OCI-LY7 (cell line): ENCODE measurements at regions not wholly inside any gene's neighbourhood (a gene's known extent, or its start where the extent isn't known, plus 50 kb on each side); places are given as distances from the start of the nearest gene placed in this dataset.

Experiments
- BruUV-seq: library from RNA; stranded (reverse); fragments of 400-500 nt; replicated peaks from 2 replicates; lab custom pipeline; 2021; lab: Mats Ljungman, UMichigan
- CTCF ChIA-PET: fragments of 300-600 bp; sonication (Branson Sonifier 250); formaldehyde crosslinking; loops from one replicate; lab custom pipeline; 2022; ENCODE audit warnings: antibody characterized with exemption; ENCODE audit not compliant: unreplicated experiment; lab: Charles Lee
- POLR2A ChIA-PET: fragments of 300-600 bp; sonication (Branson Sonifier 250); formaldehyde crosslinking; loops from one replicate; lab custom pipeline; 2022; ENCODE audit warnings: antibody characterized with exemption; lab: Charles Lee
- DNase-seq: peaks from one replicate; pipeline ENCODE4 v3.0.0-alpha.2; 2015; ENCODE audit warnings: low spot score
- H2AFZ ChIP-seq: fragments of 200-600 bp; sonication (generic), shearing (Covaris generic); 2 replicates; pipeline ENCODE4 v1.6.1; 2014; ENCODE audit warnings: mild to moderate bottlenecking, antibody characterized with exemption, low read length, moderate library complexity
- H3K27ac ChIP-seq: fragments of 200-600 bp; sonication (generic); 2 replicates; pipeline ENCODE4 v1.5.1; 2014; ENCODE audit warnings: mixed run types, low read depth, mild to moderate bottlenecking, moderate library complexity, low read length, inconsistent platforms; ENCODE audit not compliant: poor library complexity, severe bottlenecking
- H3K36me3 ChIP-seq: fragments of 200-600 bp; sonication (generic); 2 replicates; pipeline ENCODE4 v1.6.1; 2014; ENCODE audit warnings: mild to moderate bottlenecking, antibody characterized with exemption, low read length, moderate library complexity, mixed read lengths; ENCODE audit not compliant: insufficient read depth
- H3K4me1 ChIP-seq: fragments of 200-600 bp; sonication (generic); 2 replicates; pipeline ENCODE4 v1.5.1; 2014; ENCODE audit warnings: mild to moderate bottlenecking, low read length; ENCODE audit not compliant: insufficient read depth, poor library complexity, severe bottlenecking
- H3K4me2 ChIP-seq: fragments of 200-600 bp; sonication (generic); 2 replicates; pipeline ENCODE4 v1.6.1; 2014; ENCODE audit warnings: mild to moderate bottlenecking, low read length
- H3K4me3 ChIP-seq: fragments of 200-600 bp; sonication (generic); 2 replicates; pipeline ENCODE4 v1.5.1; 2014; ENCODE audit warnings: mild to moderate bottlenecking, low read depth, low read length; ENCODE audit not compliant: poor library complexity, severe bottlenecking
- H3K79me2 ChIP-seq: fragments of 200-600 bp; sonication (generic); 2 replicates; pipeline ENCODE4 v1.6.1; 2016; ENCODE audit warnings: low read depth, mild to moderate bottlenecking, low read length, moderate library complexity, mixed read lengths; ENCODE audit not compliant: insufficient read depth
- H3K9me2 ChIP-seq: fragments of 200-600 bp; sonication (generic); 2 replicates; pipeline ENCODE4 v1.6.1; 2016; ENCODE audit warnings: mild to moderate bottlenecking, low read length, mixed read lengths; ENCODE audit not compliant: insufficient read depth
- H3K9me3 ChIP-seq: fragments of 200-600 bp; sonication (generic); 2 replicates; pipeline ENCODE4 v1.6.1; 2014; ENCODE audit warnings: mild to moderate bottlenecking, mixed run types, low read length, mixed read lengths
- H4K20me1 ChIP-seq: fragments of 200-600 bp; sonication (generic); 2 replicates; pipeline ENCODE4 v1.6.1; 2014; ENCODE audit warnings: mild to moderate bottlenecking, antibody characterized with exemption, low read length, moderate library complexity, mixed read lengths; ENCODE audit not compliant: insufficient read depth
- EZH2phosphoT487 ChIP-seq: fragments of 200-600 bp; sonication (generic); IDR thresholded peaks from 2 replicates; pipeline ENCODE4 v1.6.1; 2018; ENCODE audit warnings: low read depth, borderline replicate concordance, mild to moderate bottlenecking, mixed run types, antibody characterized with exemption, low read length, moderate library complexity, mixed read lengths
- intact Hi-C: fragments of 100-400 bp; cut with micrococcal nuclease; formaldehyde crosslinking; loops from one replicate; pipeline ENCODE4 v1.10.0; 2022; ENCODE audit not compliant: unreplicated experiment
- TF ChIP-seq, protein P1 (sequence below): fragments of 200-600 bp; sonication (generic); conservative IDR thresholded peaks from 2 replicates; pipeline ENCODE4 v1.5.1; 2014; ENCODE audit warnings: mild to moderate bottlenecking, antibody characterized with exemption, low read length, moderate library complexity, mixed read lengths

DNA sequence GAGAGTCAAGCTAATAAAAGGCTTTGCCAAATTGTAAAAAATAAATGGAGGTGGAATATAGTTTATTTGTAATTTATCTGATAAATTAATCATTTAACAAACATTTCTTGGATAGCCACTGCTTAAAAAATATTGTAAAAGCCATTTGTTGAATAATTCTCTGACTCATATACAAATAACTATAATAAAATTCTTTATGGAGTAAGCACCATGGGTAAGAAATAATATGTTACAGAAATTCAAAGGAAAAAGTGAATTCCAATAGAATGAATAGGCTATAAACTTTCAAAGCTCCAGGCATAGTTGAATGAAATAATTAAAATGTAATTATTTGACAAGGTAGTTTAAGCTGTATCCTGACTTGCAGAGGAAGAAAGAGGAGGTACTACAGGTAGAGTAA lies 291.4 kb upstream of the TMEM229A start:
- ChIA-PET POLR2A (interaction anchor here (0.7 kb wide), 1 partner anchor 352 kb away, joined by 3 read pairs; no protein-coding TSS in a partner anchor), CTCF (no interaction called here)
- Histone ChIP-seq H3K36me3 (no peaks in the 10 kb centered on the region), H2AFZ (no peak overlapping the region), H4K20me1 (no peaks in the 10 kb centered on the region), H3K4me3 (no peak overlapping the region), H3K4me2 (no peak overlapping the region), H3K27ac (no peak overlapping the region), H3K9me2 (no peaks in the 10 kb centered on the region), H3K4me1 (no peaks in the 10 kb centered on the region), H3K9me3 (no peaks in the 10 kb centered on the region), H3K79me2 (no peaks in the 10 kb centered on the region)
- BruUV-seq: no TSS peak
- TF ChIP-seq, protein P1, sequence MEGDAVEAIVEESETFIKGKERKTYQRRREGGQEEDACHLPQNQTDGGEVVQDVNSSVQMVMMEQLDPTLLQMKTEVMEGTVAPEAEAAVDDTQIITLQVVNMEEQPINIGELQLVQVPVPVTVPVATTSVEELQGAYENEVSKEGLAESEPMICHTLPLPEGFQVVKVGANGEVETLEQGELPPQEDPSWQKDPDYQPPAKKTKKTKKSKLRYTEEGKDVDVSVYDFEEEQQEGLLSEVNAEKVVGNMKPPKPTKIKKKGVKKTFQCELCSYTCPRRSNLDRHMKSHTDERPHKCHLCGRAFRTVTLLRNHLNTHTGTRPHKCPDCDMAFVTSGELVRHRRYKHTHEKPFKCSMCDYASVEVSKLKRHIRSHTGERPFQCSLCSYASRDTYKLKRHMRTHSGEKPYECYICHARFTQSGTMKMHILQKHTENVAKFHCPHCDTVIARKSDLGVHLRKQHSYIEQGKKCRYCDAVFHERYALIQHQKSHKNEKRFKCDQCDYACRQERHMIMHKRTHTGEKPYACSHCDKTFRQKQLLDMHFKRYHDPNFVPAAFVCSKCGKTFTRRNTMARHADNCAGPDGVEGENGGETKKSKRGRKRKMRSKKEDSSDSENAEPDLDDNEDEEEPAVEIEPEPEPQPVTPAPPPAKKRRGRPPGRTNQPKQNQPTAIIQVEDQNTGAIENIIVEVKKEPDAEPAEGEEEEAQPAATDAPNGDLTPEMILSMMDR: no peak
- no peak for TF ChIP-seq EZH2phosphoT487
- intact Hi-C loops: no loop called here
- no peak for DNase-seq

DNA sequence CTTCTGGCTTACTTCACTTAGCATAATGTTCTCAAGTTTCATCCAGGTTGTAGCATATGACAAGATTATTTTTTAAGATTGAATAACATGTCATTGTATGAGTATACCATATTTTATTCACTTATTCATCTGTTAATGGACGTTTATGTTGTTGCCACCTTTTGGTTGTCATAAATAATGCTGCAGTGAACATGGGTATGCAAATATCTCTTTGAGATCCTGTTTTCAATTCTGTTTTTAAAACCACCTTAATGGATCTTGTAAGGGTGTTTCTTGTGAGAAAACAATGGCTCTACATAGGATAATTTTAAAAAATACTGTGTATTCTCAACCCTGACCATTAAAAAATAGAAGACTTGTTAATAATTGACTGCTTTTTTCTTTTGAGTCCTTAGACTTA lies 290.7 kb upstream of the TMEM229A start:
- ChIA-PET CTCF (no interaction called here), POLR2A (interaction anchor here (0.7 kb wide), 1 partner anchor 351 kb away, joined by 3 read pairs; no protein-coding TSS in a partner anchor)
- H3K36me3 ChIP-seq: no peaks in the 10 kb centered on the region
- no peak overlapping the region for H3K4me3 ChIP-seq
- no peaks in the 10 kb centered on the region for H3K9me3 ChIP-seq
- no peak overlapping the region for H3K27ac ChIP-seq
- TF ChIP-seq EZH2phosphoT487: no peak
- TF ChIP-seq, protein P1: no peak
- H3K4me1 ChIP-seq: no peaks in the 10 kb centered on the region
- H3K79me2 ChIP-seq: no peaks in the 10 kb centered on the region
- no peak overlapping the region for H3K4me2 ChIP-seq
- DNase-seq: no peak
- no peak overlapping the region for H2AFZ ChIP-seq
- H4K20me1 ChIP-seq: no peaks in the 10 kb centered on the region
- no peaks in the 10 kb centered on the region for H3K9me2 ChIP-seq
- BruUV-seq: no TSS peak
- intact Hi-C loops: no loop called here

DNA sequence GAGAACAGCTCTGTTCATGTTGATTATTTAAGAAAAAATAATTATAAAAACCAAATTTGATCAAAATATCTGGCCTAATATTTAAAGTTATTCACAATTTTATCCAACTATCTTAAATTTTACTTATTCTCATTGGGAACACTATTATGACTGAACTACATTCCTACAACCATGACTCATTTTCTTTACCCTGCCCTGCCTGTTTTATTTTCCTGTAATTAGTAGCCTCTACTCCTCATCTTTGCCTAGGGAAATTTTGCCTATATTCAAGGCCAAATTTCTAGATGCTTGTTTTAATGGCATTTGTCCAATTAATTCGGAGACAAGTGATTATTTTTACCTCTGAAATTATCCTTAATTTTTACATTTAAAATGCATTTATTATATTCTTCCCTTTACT lies 289.7 kb upstream of the TMEM229A start:
- no peak overlapping the region for H2AFZ ChIP-seq
- TF ChIP-seq, protein P1: no peak
- TF ChIP-seq EZH2phosphoT487: no peak
- H3K4me3 ChIP-seq: no peak overlapping the region
- ChIA-PET POLR2A (interaction anchor here (0.6 kb wide), 1 partner anchor 156 kb away, joined by 4 read pairs; no protein-coding TSS in a partner anchor), CTCF (no interaction called here)
- intact Hi-C loops: no loop called here
- no peaks in the 10 kb centered on the region for H3K4me1 ChIP-seq
- H3K79me2 ChIP-seq: no peaks in the 10 kb centered on the region
- no peaks in the 10 kb centered on the region for H3K9me2 ChIP-seq
- no peak overlapping the region for H3K27ac ChIP-seq
- H3K4me2 ChIP-seq: no peak overlapping the region
- no TSS peak for BruUV-seq
- DNase-seq: no peak
- no peaks in the 10 kb centered on the region for H3K9me3 ChIP-seq
- no peaks in the 10 kb centered on the region for H4K20me1 ChIP-seq
- no peaks in the 10 kb centered on the region for H3K36me3 ChIP-seq
